ENCODE measurements at regions not wholly inside any gene's neighbourhood (a gene's known extent, or its start where the extent isn't known, plus 50 kb on each side); places are given as distances from the start of the nearest gene placed in this dataset.

GRCh38 chr4:1572521-1572920 lies 111.6 kb downstream of the FAM53A start:
- DNase-seq, result no peak

GRCh38 chr4:1572010-1572385 lies 112.1 kb downstream of the FAM53A start:
- DNase-seq, result no peak

GRCh38 chr4:1571165-1572009 lies 112.7 kb downstream of the FAM53A start:
- no peak for DNase-seq

DNA sequence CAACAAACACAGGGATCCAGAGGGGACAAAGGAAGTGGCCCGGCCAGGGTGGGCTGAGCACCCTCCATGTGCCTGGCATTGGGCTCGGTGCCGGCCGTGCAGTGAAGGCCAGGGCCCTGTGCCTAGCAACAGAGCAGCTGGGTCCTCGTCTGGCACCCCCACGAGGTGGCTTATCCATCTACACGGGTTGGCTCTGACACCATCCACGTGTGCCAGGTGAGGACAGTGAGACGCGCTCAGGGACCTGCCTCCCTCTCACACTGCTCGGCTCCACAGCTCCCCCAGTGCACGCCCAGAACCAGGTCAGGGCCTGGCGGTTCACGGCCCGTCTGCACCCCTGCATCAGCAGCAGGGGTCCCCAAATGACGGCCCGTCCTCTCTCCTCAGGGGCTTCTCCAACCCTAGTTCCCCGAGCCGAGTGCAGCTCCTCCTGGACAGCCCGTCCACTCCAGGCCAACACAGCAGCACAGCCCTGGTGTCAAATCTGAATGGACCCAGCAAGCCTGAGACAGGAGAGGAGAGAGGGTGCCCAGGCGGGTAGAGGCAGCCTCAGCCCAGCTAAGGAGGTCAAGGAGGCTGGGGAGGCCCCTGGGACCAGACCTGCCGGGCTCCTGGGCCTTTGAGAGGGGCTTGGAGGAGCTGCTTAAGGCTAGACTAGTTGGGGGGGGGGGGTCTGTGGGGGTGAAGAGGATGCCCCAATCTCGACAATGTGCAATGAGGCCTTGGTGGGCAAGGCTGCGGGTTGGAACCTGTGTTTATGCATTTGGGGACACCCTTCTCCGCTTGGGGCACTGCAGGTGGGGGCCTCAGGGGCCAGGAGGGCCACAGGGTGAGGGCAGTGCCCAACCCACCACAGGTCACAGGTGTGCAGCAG lies 113.6 kb downstream of the FAM53A start:
- DNase-seq, result no peak

DNA sequence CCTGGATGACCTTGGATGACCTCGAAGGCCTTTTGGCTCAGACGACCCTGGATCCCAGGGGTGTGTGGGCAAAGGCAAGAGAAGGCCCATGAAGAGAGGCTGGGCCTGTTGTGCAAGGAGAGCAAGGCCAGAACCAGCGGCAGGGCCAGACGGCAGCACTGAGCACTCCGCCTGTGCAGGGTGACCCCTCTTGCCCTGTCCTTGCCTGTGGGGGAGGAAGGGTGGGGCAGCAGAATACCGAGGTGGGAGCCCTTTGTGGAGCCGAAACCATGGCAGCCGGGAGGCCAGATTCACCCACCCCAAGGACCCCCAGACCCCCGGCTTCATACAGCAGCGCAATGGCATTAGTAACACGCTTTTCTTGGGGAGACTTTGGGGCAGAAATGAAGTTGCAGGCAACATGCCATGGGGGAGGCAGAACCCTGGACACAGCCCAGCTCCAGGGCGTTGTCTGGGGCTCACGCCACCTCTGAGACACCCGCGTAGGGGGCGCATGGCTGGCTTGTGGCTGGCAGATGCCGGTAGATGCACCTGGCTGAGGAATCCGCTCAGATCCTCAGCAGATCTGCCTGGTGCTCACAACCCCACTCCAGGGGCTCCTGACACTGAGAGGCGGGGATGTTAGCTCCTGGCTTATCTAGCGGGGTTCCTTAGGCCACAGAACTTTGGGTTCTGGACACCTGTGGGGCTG lies 114.5 kb downstream of the FAM53A start:
- DNase-seq, result no peak

DNA sequence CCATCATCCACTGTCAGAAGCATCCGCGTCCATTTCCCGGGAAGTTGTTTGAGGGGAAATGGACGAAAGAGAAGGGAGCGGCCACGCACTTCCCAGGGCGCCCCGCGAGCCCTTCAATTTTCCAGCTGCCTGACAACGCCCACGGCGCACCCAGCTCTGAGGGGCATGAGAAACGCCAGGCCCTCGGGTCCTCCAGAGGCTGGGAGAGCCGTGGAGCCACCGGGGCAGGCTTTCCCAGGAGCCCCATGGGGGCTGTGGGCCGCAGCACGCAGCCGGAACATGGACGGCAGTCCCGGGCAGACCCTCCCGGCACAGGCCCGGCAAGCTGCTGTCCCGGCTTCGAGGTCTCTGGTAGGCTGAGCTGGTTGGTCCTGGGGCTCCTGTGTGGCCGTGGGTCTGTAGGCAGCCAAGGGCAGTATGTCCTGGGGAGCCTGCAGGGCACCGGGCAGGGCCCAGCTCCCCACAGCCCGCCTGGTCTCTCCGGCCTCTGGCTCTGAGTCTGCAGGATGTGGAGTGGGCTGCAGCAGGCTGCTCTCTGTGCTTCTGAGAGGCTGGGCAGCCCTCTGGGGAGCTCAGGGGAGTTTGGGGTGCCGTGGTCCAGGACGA lies 115.2 kb downstream of the FAM53A start:
- no peak for DNase-seq

DNA sequence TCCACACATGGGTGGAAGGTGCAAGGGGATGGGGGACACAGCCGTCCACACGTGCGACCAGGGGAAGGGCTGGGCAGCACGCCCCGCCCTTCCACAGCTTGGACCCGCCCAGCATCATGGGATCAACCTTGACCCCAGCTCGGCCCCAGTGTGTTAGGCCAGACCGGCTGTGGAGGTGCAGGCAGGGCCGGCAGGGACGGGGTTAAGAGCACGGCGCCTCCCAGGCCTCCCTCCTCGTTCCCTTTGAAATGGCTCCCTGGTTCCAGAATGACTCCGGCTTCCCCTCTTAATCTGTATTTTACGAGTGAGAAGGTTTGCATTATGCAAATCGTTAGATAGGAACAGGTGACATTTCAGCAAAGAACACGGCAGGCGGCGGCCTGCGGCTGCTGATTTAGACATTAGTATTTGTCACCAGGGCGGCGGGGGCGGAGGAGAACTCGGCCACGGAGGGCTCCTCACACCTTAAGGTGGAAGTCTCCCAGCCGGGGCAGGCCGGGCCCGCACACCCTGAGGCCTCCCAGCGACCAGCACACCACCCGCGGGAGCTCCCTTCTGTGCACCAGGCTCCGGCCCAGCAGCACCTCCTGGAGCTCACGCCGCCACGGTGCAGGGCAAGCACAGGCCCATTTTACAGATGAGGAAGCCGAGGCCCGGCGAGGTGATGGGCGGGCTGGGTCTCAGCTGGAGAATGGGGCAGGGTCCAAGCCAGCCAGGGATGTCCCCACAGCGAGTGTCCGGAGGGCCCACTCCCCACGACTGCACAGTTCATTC lies 116.1 kb downstream of the FAM53A start:
- DNase-seq, result no peak

DNA sequence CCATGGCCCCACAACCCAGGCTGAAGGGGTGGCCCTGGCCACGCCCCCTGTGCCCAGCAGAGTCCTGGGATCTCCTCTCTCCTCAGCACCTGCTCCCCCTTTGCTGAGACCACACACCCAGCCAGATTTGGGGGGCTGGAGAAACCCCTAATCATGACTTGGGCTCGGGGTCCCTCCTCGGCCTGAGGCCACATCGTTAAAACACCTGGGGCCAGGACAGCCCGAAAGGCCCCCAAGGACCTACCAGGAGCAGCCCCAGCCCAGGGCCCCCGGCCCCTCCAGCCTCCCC lies 116.7 kb downstream of the FAM53A start:
- no peak for DNase-seq

DNA sequence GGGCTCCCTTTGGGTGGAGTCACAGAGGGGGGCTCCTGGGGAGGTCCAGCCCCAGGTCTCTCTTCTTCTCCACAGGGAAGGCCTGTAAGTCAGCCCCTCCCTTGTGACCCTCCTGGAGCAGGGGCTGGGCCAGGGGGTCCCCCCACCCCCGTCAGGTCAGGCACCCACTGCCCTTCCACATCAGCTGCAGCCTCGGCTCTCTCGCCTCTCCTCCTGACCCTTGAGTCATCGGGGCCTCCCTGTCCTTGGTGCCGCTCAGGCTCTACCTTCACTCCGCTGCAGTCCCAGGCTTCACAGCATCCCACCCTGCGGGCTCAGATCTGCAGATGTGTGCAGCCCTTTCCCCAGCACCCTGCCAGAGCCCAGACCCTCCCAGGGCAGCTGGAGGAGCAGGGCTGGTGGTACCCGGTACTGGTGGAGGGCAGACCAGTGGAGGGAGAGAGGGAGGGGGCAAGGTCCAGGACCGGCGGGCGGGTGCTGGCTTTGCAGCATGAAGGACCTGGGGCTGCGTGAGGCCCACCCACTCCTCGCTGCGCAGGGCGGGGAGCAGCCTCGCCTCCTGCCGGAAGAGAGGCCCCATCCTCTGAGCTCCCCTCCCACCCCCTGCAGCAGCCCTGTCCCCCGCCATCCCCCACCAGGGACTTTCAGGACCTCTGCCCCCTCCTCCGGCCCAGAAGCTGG lies 117.1 kb downstream of the FAM53A start:
- DNase-seq, result no peak

DNA sequence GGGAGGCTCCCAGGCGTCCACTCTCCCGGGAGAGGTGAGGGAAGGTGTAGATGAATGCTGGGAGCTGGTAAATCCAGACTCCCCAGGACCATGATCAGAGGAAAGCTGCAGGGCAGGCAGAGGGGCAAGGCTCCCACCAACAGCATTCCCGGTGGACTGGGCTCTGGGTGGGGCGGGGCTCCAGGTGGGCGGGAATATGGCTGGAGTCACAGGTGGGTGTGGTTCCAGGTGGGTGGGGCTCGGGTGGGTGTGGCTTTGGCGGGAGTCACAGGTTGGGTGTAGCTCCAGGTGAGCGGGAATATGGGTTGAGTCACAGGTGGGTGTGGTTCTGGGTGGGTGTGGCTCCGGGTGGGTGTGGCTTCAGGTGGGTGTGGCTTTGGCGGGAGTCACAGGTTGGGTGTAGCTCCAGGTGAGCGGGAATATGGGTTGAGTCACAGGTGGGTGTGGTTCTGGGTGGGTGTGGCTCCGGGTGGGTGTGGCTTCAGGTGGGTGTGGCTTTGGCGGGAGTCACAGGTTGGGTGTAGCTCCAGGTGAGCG lies 117.7 kb downstream of the FAM53A start:
- peak in 1 of 2 donors; percentile 19 for DNase-seq

GRCh38 chr4:1565598-1566295 lies 118.4 kb downstream of the FAM53A start:
- DNase-seq, result peak in 1 of 2 donors; percentile 16

- DNase-seq, result no peak
Measured at GRCh38 chr4:1564535-1565375, 119.4 kb downstream of the FAM53A start.

GRCh38 chr4:1563768-1564485 lies 120.2 kb downstream of the FAM53A start:
- no peak for DNase-seq

DNA sequence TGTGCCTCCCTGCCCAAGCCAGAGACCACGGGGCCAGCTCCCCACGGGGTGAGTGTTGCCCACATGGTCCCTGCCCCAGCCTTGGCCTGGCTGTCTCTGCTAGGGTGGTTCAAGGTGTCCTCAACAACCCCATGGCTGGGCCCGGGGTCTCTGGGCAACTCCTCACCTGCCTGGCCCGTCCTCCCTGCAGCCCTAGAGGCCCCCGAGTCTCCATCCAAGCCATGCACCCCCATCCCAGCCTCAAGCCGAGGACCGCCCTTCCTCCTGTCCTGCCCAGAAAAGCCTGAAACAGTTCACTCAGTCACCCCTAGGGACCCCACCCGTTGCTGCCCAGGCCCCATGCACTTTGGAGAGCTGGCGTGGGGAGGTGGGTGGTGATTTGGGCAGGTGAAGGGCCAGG lies 120.9 kb downstream of the FAM53A start:
- no peak for DNase-seq

- no peak for DNase-seq
Measured at GRCh38 chr4:1562771-1563170, 121.3 kb downstream of the FAM53A start.

DNA sequence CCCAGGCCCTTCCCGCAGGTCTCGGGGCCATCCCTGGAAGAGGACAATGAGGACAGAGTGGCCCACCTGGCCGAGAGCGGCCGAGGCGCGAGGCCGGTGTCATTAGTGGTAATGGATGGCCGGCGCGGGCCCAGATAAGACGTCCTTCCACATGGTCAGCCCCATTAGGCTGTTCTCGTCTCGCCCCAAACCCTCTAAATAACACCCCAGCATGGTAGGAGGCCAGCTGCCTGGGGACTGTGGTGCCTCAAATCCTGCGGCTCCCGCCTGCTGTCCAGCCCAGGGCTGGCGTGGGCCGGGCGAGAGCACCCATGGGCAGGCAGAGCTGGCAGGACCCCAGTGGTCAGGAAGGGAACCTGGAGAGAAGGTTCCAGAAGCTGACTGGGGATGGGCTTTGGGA lies 121.7 kb downstream of the FAM53A start:
- DNase-seq, result no peak

DNA sequence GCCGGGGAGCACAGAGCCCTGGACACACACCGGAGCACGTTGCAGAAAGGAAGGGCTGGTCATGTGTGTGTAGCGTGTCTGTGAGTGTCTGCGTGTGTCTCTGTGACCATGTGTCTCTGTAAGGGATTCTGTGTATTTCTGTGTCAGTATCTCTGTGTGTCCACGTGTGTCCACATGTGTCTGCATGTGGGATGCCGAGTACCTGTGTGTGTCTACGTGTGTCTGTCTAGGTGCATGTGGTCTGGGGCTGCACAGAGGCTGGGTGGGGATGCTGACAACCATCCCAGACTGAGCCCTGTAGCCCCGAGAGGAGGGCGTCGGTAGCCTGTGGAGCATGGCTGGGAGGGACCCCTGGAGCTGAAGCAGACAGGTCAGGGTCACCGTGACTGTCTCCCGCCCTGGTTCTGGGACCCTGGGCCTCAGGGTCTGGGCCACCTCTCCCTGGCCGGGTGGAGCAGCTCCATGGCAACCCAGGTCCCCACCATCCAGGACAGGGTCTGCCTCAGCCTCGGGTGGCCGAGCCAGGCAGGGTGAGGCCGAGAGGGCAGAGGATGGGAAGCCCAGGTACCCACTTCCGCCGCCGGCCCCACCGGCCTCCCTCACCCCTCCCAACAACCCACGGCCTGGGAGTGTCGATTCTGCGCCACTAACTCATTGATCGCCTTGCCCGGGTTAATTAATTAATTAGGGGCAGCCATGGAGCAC lies 122.7 kb downstream of the FAM53A start:
- no peak for DNase-seq

DNA sequence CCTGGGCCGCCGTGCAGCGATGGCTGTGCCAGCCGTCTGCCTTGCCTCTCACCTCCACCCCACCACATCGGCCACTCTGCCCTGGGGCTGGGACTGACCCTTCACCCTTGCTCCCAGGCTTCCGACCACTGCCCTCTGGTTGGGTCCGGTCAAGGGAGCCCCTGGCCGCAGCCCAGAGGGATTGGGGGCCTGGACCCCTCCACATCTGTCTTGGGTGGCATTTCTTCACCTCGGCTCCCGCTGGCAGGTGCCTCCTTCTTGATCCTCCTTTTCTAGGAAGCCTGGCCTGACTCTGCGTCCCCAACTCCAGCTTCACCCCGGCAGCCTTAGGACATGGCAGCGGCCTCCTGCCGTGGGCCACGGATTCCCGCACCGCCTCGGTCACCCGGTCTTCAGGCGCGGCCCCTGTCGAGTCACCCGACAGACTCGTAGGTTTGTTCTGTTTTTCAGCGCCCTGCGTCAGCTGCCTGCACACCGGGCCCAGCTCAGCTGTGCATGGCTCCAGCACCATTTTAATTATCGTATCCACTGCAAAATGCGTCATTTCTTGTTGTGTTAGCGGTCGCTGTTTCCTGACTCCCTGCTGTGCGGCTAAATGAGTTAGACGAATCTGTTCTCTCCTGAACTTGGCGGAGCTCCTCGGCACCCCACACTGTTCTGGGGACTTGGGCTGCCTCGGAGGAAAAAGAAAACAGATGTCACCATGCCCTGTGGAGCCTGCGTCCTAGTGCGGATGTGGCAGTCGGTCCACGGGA lies 124.0 kb downstream of the FAM53A start:
- DNase-seq, result no peak
